GM12878 (cell line): ENCODE measurements at regions not wholly inside any gene's neighbourhood (a gene's known extent, or its start where the extent isn't known, plus 50 kb on each side); places are given as distances from the start of the nearest gene placed in this dataset.

Experiments used
- ATAC-seq: fragments of 200-7000 bp; cut with Tn5 transposase; 3 replicates; pipeline ENCODE4 v1.9.1; 2020; ENCODE audit warnings: mild to moderate bottlenecking, moderate library complexity
- BruUV-seq: library from RNA; stranded (reverse); fragments of 400-500 nt; replicated peaks from 2 replicates; lab custom pipeline; 2021; lab: Mats Ljungman, UMichigan
- CTCF ChIA-PET: fragments of 300-600 bp; sonication (Branson Sonifier 250); formaldehyde crosslinking; extraction: SDS; loops from one replicate; lab custom pipeline; 2021; ENCODE audit warnings: inconsistent platforms; lab: Yijun Ruan, JAX
- POLR2A ChIA-PET: fragments of 350-600 bp; formaldehyde crosslinking; extraction: SDS; loops from one replicate; lab custom pipeline; 2021; ENCODE audit warnings: inconsistent platforms; lab: Charles Lee
- RAD21 ChIA-PET: fragments of 300-600 bp; sonication (Branson Sonifier 250); formaldehyde crosslinking; loops from one replicate; lab custom pipeline; 2023; ENCODE audit warnings: antibody characterized with exemption; ENCODE audit not compliant: unreplicated experiment; lab: Charles Lee
- SMC1A ChIA-PET: fragments of 300-600 bp; sonication (Branson Sonifier 250); formaldehyde crosslinking; loops from one replicate; lab custom pipeline; 2023; ENCODE audit not compliant: unreplicated experiment, uncharacterized antibody; lab: Charles Lee
- DNase-seq: peaks from one replicate; pipeline ENCODE4 v3.0.0-alpha.2; 2011; ENCODE audit warnings: low read depth, low spot score
- FAIRE-seq: peaks from 3 replicates; lab custom pipeline; 2011; peaks lifted over from hg19 to GRCh38; lab: Jason Lieb, UNC
- H2AFZ ChIP-seq: 2 replicates; pipeline ENCODE4 v1.6.0; 2011; ENCODE audit warnings: low read depth, low read length, control low read depth; ENCODE audit not compliant: control insufficient read depth
- H3K27ac ChIP-seq: 2 replicates; pipeline ENCODE4 v1.5.1; 2011; ENCODE audit warnings: control low read depth; ENCODE audit not compliant: control insufficient read depth, insufficient read depth
- H3K27me3 ChIP-seq, 2 experiments: replicated peaks in 1 of 2; 2 replicates each; pipeline versions ENCODE4 v1.6.0 to v1.6.1; 2011; ENCODE audit warnings: low read length in 1 of 2; ENCODE audit not compliant: control insufficient read depth in 2 of 2, insufficient read depth in 2 of 2
- H3K36me3 ChIP-seq, 2 experiments: 2 replicates each; pipeline ENCODE4 v1.5.1; 2011; ENCODE audit warnings: low read length in 1 of 2; ENCODE audit not compliant: control insufficient read depth in 2 of 2, insufficient read depth in 2 of 2
- H3K4me1 ChIP-seq: 2 replicates; pipeline ENCODE4 v1.6.1; 2011; ENCODE audit warnings: mild to moderate bottlenecking, low read length, moderate library complexity, mixed read lengths; ENCODE audit not compliant: control insufficient read depth, insufficient read depth
- H3K4me2 ChIP-seq: 2 replicates; pipeline ENCODE4 v1.6.0; 2011; ENCODE audit warnings: control low read depth; ENCODE audit not compliant: control insufficient read depth, insufficient read depth
- H3K4me3 ChIP-seq: fragments of 200-600 bp; sonication (generic); 2 replicates; pipeline ENCODE4 v1.5.1; 2016
- H3K79me2 ChIP-seq: 2 replicates; pipeline ENCODE4 v1.6.0; 2011; ENCODE audit warnings: low read length; ENCODE audit not compliant: control insufficient read depth, insufficient read depth
- H3K9ac ChIP-seq: 2 replicates; pipeline ENCODE4 v1.8.0; 2011; ENCODE audit warnings: low read length, control low read depth, mixed read lengths; ENCODE audit not compliant: control insufficient read depth, insufficient read depth
- H3K9me3 ChIP-seq: replicated peaks from 3 replicates; pipeline ENCODE4 v1.5.1; 2011; ENCODE audit warnings: mild to moderate bottlenecking, low read length; ENCODE audit not compliant: control insufficient read depth, insufficient read depth
- H4K20me1 ChIP-seq: 2 replicates; pipeline ENCODE4 v1.6.0; 2011; ENCODE audit not compliant: control insufficient read depth, insufficient read depth
- CBX3 ChIP-seq: fragments of 200-600 bp; sonication (generic); IDR thresholded peaks from 2 replicates; pipeline ENCODE4 v1.6.1; 2016; ENCODE audit warnings: low read depth, borderline replicate concordance
- ELK1 ChIP-seq: IDR thresholded peaks from 2 replicates; pipeline ENCODE4 v1.6.1; 2012; ENCODE audit warnings: low read depth, low read length, improper control_type of control experiment
- HCFC1 ChIP-seq: fragments of 150-350 bp; IDR thresholded peaks from 2 replicates; pipeline ENCODE4 v1.6.1; 2014; ENCODE audit warnings: low read length
- HDAC2 ChIP-seq: fragments of 200-600 bp; sonication (generic); IDR thresholded peaks from 2 replicates; pipeline ENCODE4 v1.6.1; 2017
- NBN ChIP-seq: fragments of 450-650 bp; IDR thresholded peaks from 2 replicates; pipeline ENCODE4 v1.6.1; 2016
- NR2C1 ChIP-seq: fragments of 450-650 bp; IDR thresholded peaks from 2 replicates; pipeline ENCODE4 v1.6.1; 2017; ENCODE audit warnings: antibody characterized with exemption, mild to moderate bottlenecking, moderate library complexity
- PML ChIP-seq: IDR thresholded peaks from 2 replicates; pipeline ENCODE4 v1.6.1; 2012; ENCODE audit warnings: low read length, inconsistent platforms
- STAT1 ChIP-seq: fragments of 450-650 bp; conservative IDR thresholded peaks from 2 replicates; pipeline ENCODE4 v1.6.1; 2014; ENCODE audit warnings: antibody characterized with exemption, mild to moderate bottlenecking
- TAF1 ChIP-seq: IDR thresholded peaks from 2 replicates; pipeline ENCODE4 v1.6.1; 2011; ENCODE audit warnings: mild to moderate bottlenecking, low read depth, low read length, borderline replicate concordance
- ZBED1 ChIP-seq: IDR thresholded peaks from 2 replicates; pipeline ENCODE4 v1.6.1; 2016; ENCODE audit warnings: borderline replicate concordance
- ZZZ3 ChIP-seq: IDR thresholded peaks from 2 replicates; pipeline ENCODE4 v1.6.1; 2011; ENCODE audit warnings: low read depth; ENCODE audit not compliant: control insufficient read depth, insufficient read length
- WGBS: methylation state at CpG from one replicate; pipeline ENCODE4 v1.1.6; 2016; ENCODE audit warnings: low lambda C conversion rate; ENCODE audit not compliant: insufficient replicate concordance, insufficient coverage; ENCODE audit errors: missing lambda C conversion rate; 5-methylcytosine and 5-hydroxymethylcytosine counted together
- in situ Hi-C: fragments of 300-500 bp; cut with MboI; formaldehyde crosslinking; loops from 9 replicates; pipeline ENCODE4 v1.14.3; 2018; ENCODE audit warnings: mixed read lengths
- intact Hi-C: fragments of 100-400 bp; cut with micrococcal nuclease; formaldehyde crosslinking; loops from one replicate; pipeline ENCODE4 v1.14.2; 2022; ENCODE audit not compliant: unreplicated experiment
- TF ChIP-seq, protein P1 (sequence below): IDR thresholded peaks from 2 replicates; pipeline ENCODE4 v1.6.1; 2012; ENCODE audit warnings: mild to moderate bottlenecking, low read depth, low read length
- TF ChIP-seq, protein P2 (sequence below): fragments of 450-650 bp; IDR thresholded peaks from 2 replicates; pipeline ENCODE4 v1.6.1; 2016; ENCODE audit warnings: mild to moderate bottlenecking
- TF ChIP-seq, protein P3 (sequence below): fragments of 150-350 bp; IDR thresholded peaks from 2 replicates; pipeline ENCODE4 v1.6.1; 2016; ENCODE audit warnings: low read depth, low read length

- RAD21 ChIA-PET, result no interaction called here
- Histone ChIP-seq H3K36me3 (no peaks in the 10 kb centered on the region), H3K27ac (no peak overlapping the region), H3K79me2 (no peaks in the 10 kb centered on the region), H3K4me3 (no peak overlapping the region), H2AFZ (no peak overlapping the region), H3K4me1 (no peaks in the 10 kb centered on the region), H3K27me3 (no peaks in the 10 kb centered on the region), H3K4me2 (no peak overlapping the region), H3K9ac (no peak overlapping the region), H3K9me3 (no peaks in the 10 kb centered on the region), H4K20me1 (no peaks in the 10 kb centered on the region)
- DNase-seq, result no peak
- SMC1A ChIA-PET, result interaction anchor here (0.7 kb wide), 1 partner anchor 92 kb away, joined by 3 read pairs; no protein-coding TSS in a partner anchor
- in situ Hi-C loops (no loop called here), intact Hi-C loops (no loop called here)
- BruUV-seq, result no TSS peak
- ATAC-seq, result no peak
- WGBS, result 3% methylated on average over 2 of the region's 2 CpGs
- CTCF ChIA-PET, result no interaction called here
- POLR2A ChIA-PET, result no interaction called here
- FAIRE-seq, result no peak
- TF ChIP-seq ZBED1 (no peak), PML (no peak), STAT1 (no peak), HDAC2 (no peak), CBX3 (no peak), NBN (no peak), ELK1 (no peak), ZZZ3 (no peak), NR2C1 (no peak), HCFC1 (no peak), TAF1 (no peak)
- TF ChIP-seq, protein P1, sequence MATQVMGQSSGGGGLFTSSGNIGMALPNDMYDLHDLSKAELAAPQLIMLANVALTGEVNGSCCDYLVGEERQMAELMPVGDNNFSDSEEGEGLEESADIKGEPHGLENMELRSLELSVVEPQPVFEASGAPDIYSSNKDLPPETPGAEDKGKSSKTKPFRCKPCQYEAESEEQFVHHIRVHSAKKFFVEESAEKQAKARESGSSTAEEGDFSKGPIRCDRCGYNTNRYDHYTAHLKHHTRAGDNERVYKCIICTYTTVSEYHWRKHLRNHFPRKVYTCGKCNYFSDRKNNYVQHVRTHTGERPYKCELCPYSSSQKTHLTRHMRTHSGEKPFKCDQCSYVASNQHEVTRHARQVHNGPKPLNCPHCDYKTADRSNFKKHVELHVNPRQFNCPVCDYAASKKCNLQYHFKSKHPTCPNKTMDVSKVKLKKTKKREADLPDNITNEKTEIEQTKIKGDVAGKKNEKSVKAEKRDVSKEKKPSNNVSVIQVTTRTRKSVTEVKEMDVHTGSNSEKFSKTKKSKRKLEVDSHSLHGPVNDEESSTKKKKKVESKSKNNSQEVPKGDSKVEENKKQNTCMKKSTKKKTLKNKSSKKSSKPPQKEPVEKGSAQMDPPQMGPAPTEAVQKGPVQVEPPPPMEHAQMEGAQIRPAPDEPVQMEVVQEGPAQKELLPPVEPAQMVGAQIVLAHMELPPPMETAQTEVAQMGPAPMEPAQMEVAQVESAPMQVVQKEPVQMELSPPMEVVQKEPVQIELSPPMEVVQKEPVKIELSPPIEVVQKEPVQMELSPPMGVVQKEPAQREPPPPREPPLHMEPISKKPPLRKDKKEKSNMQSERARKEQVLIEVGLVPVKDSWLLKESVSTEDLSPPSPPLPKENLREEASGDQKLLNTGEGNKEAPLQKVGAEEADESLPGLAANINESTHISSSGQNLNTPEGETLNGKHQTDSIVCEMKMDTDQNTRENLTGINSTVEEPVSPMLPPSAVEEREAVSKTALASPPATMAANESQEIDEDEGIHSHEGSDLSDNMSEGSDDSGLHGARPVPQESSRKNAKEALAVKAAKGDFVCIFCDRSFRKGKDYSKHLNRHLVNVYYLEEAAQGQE, result no peak
- TF ChIP-seq, protein P2, sequence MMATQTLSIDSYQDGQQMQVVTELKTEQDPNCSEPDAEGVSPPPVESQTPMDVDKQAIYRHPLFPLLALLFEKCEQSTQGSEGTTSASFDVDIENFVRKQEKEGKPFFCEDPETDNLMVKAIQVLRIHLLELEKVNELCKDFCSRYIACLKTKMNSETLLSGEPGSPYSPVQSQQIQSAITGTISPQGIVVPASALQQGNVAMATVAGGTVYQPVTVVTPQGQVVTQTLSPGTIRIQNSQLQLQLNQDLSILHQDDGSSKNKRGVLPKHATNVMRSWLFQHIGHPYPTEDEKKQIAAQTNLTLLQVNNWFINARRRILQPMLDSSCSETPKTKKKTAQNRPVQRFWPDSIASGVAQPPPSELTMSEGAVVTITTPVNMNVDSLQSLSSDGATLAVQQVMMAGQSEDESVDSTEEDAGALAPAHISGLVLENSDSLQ, result no peak
- TF ChIP-seq, protein P3, sequence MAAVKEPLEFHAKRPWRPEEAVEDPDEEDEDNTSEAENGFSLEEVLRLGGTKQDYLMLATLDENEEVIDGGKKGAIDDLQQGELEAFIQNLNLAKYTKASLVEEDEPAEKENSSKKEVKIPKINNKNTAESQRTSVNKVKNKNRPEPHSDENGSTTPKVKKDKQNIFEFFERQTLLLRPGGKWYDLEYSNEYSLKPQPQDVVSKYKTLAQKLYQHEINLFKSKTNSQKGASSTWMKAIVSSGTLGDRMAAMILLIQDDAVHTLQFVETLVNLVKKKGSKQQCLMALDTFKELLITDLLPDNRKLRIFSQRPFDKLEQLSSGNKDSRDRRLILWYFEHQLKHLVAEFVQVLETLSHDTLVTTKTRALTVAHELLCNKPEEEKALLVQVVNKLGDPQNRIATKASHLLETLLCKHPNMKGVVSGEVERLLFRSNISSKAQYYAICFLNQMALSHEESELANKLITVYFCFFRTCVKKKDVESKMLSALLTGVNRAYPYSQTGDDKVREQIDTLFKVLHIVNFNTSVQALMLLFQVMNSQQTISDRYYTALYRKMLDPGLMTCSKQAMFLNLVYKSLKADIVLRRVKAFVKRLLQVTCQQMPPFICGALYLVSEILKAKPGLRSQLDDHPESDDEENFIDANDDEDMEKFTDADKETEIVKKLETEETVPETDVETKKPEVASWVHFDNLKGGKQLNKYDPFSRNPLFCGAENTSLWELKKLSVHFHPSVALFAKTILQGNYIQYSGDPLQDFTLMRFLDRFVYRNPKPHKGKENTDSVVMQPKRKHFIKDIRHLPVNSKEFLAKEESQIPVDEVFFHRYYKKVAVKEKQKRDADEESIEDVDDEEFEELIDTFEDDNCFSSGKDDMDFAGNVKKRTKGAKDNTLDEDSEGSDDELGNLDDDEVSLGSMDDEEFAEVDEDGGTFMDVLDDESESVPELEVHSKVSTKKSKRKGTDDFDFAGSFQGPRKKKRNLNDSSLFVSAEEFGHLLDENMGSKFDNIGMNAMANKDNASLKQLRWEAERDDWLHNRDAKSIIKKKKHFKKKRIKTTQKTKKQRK, result no peak
- TF ChIP-seq, all 136 proteins: peak for 0
Measured at GRCh38 chr4:175106301-175106700, 188.1 kb downstream of the ADAM29 start.
